K562 (cell line): ENCODE measurements at regions not wholly inside any gene's neighbourhood (a gene's known extent, or its start where the extent isn't known, plus 50 kb on each side); places are given as distances from the start of the nearest gene placed in this dataset.

Experiments used
- ATAC-seq: fragments of 200-7000 bp; cut with Tn5 transposase; 3 replicates; pipeline ENCODE4 v1.9.1; 2020; ENCODE audit warnings: moderate library complexity
- BruUV-seq: library from RNA; stranded (reverse); fragments of 400-500 nt; replicated peaks from 2 replicates; lab custom pipeline; 2021; lab: Mats Ljungman, UMichigan
- CTCF ChIA-PET: fragments of 300-600 bp; formaldehyde crosslinking; extraction: SDS; loops from one replicate; lab custom pipeline; 2021; ENCODE audit warnings: low intra/inter-chr PET ratio; lab: Yijun Ruan, JAX
- POLR2A ChIA-PET: fragments of 300-600, 350-650 bp; sonication (Branson Sonifier 250); formaldehyde crosslinking; extraction: SDS; loops from one replicate; lab custom pipeline; 2021; ENCODE audit warnings: antibody characterized with exemption, inconsistent platforms; lab: Yijun Ruan, JAX
- DNase-seq, 4 experiments: peaks; one replicate each; pipeline versions ENCODE4 v3.0.0 to v3.0.0-alpha.2; 2011 to 2018; ENCODE audit warnings: low spot score in 3 of 4, mixed read lengths in 3 of 4; ENCODE audit errors: extremely low read depth in 1 of 4
- FAIRE-seq: peaks from 2 replicates; lab custom pipeline; 2011; peaks lifted over from hg19 to GRCh38; lab: Jason Lieb, UNC
- H2AFZ ChIP-seq: 2 replicates; pipeline ENCODE4 v1.6.0; 2011; ENCODE audit warnings: low read depth, low read length, control low read depth, inconsistent platforms
- H3K27ac ChIP-seq: fragments of 200-600 bp; 3 replicates; pipeline ENCODE4 v1.8.0; 2011; ENCODE audit warnings: low read depth, mild to moderate bottlenecking, control low read depth, inconsistent platforms, low read length, moderate library complexity, mixed read lengths; ENCODE audit errors: extremely low read depth
- H3K27me3 ChIP-seq, 2 experiments: fragments of 300-600 bp in 1 of 2; 2 replicates in 1 of 2; 3 replicates in 1 of 2; pipeline versions ENCODE4 v1.6.0 to v1.8.0; 2011; ENCODE audit warnings: inconsistent platforms in 2 of 2, low read length in 2 of 2, mild to moderate bottlenecking in 1 of 2, mixed read lengths in 1 of 2, moderate library complexity in 1 of 2; ENCODE audit not compliant: control insufficient read depth in 2 of 2, insufficient read depth in 2 of 2
- H3K36me3 ChIP-seq: fragments of 300-600 bp; 3 replicates; pipeline ENCODE4 v1.8.0; 2011; ENCODE audit warnings: mild to moderate bottlenecking, low read length, inconsistent platforms; ENCODE audit not compliant: control insufficient read depth, insufficient read depth
- H3K4me1 ChIP-seq, 2 experiments: fragments of 200-600 bp in 1 of 2; replicated peaks in 1 of 2; 2 replicates in 1 of 2; 3 replicates in 1 of 2; pipeline versions ENCODE4 v1.5.1 to v1.8.0; 2011; ENCODE audit warnings: inconsistent platforms in 2 of 2, low read length in 2 of 2, mild to moderate bottlenecking in 1 of 2, mixed read lengths in 1 of 2, moderate library complexity in 1 of 2; ENCODE audit not compliant: control insufficient read depth in 2 of 2, insufficient read depth in 2 of 2
- H3K4me2 ChIP-seq: 2 replicates; pipeline ENCODE4 v1.6.1; 2011; ENCODE audit warnings: low read length, control low read depth, inconsistent platforms, mixed read lengths; ENCODE audit not compliant: insufficient read depth
- H3K4me3 ChIP-seq: fragments of 200-600 bp; sonication (generic), shearing (Covaris generic); 2 replicates; pipeline ENCODE4 v1.5.1; 2016; ENCODE audit warnings: control low read depth, inconsistent platforms
- H3K79me2 ChIP-seq: fragments of 200-600 bp; 3 replicates; pipeline ENCODE4 v1.8.0; 2011; ENCODE audit warnings: low read length, inconsistent platforms; ENCODE audit not compliant: control insufficient read depth, insufficient read depth
- H3K9ac ChIP-seq, 2 experiments: 2 replicates each; pipeline versions ENCODE4 v1.6.0 to v1.6.1; 2011; ENCODE audit warnings: low read depth in 2 of 2, low read length in 2 of 2, control low read depth in 1 of 2, inconsistent platforms in 1 of 2, mild to moderate bottlenecking in 1 of 2, mixed read lengths in 1 of 2; ENCODE audit not compliant: insufficient read depth in 1 of 2
- H3K9me1 ChIP-seq: one replicate; pipeline ENCODE4 v1.6.0; 2011; ENCODE audit warnings: inconsistent platforms, mild to moderate bottlenecking, low read length, moderate library complexity; ENCODE audit not compliant: control insufficient read depth, insufficient read depth
- H3K9me3 ChIP-seq: replicated peaks from 2 replicates; pipeline ENCODE4 v1.5.1; 2011; ENCODE audit warnings: low read depth, low read length, inconsistent platforms; ENCODE audit not compliant: control insufficient read depth, insufficient read depth
- H4K20me1 ChIP-seq: replicated peaks from 2 replicates; pipeline ENCODE4 v1.6.1; 2011; ENCODE audit warnings: low read length, inconsistent platforms, mixed read lengths; ENCODE audit not compliant: control insufficient read depth, insufficient read depth
- BCL6 ChIP-seq: fragments of 250-450 bp; sonication (Bioruptor Pico); IDR thresholded peaks from 2 replicates; pipeline ENCODE4 v1.4.0; 2020
- COPS2 ChIP-seq: fragments of 450-650 bp; conservative IDR thresholded peaks from 2 replicates; pipeline ENCODE4 v1.6.1; 2016; ENCODE audit warnings: mild to moderate bottlenecking, moderate library complexity
- RAD51 ChIP-seq: fragments of 450-650 bp; IDR thresholded peaks from 2 replicates; pipeline ENCODE4 v1.7.1; 2016; ENCODE audit warnings: low read depth, mild to moderate bottlenecking, borderline replicate concordance
- TFAM ChIP-seq: fragments of 250-450 bp; sonication (Bioruptor Pico); conservative IDR thresholded peaks from 2 replicates; pipeline ENCODE4 v1.5.0; 2021; ENCODE audit warnings: mild to moderate bottlenecking, moderate library complexity
- WGBS: fragments of 100-300 bp; shearing (Covaris generic); methylation state at CpG from one replicate; pipeline ENCODE4 v1.1.6; 2016; ENCODE audit warnings: low coverage, mixed read lengths; ENCODE audit not compliant: insufficient coverage; ENCODE audit errors: missing lambda C conversion rate; 5-methylcytosine and 5-hydroxymethylcytosine counted together
- in situ Hi-C: fragments of 300-500 bp; cut with MboI; formaldehyde crosslinking; loops from 4 replicates; pipeline ENCODE4 v1.15.0; 2018; ENCODE audit warnings: inconsistent platforms, mixed read lengths
- intact Hi-C: fragments of 100-400 bp; cut with micrococcal nuclease; formaldehyde crosslinking; loops from 2 replicates; pipeline ENCODE4 v1.14.2; 2022
- TF ChIP-seq, protein P1 (sequence below): fragments of 200-600 bp; sonication (generic); IDR thresholded peaks from one replicate; pipeline ENCODE4 v1.6.1; 2012; ENCODE audit warnings: mild to moderate bottlenecking, low read depth, low read length, inconsistent platforms

DNA sequence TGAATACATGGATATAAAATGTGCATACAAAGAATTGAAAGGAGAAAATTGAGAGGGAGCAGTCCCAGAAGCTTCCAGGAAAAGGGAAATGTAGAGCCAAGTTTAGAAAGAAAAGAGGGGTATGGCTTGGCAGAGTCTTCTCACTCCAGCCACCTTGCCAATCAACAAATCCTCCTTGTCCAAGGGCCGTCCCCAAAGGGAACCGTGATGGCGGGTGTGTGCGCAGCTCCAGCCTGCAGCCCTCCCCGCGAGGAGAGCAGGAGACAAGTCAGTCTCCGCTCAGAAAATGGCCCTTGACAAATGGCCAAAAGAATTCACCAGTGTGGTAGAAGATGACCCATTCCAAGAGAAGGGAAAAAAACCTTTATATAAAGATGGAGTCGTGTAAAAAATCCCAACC is 448.3 kb upstream of the POU3F3 start:
- Histone ChIP-seq H2AFZ (no peak overlapping the region), H4K20me1 (no peaks in the 10 kb centered on the region), H3K36me3 (no peaks in the 10 kb centered on the region), H3K27ac (no peak overlapping the region), H3K9me3 (no peaks in the 10 kb centered on the region), H3K4me3 (no peak overlapping the region), H3K27me3 (0 out of 5 replicates have a peak, but pooled peaks cover 0 to 4% of the 10 kb centered on the region in 2 experiments), H3K79me2 (no peaks in the 10 kb centered on the region), H3K9me1 (no peaks in the 10 kb centered on the region), H3K4me1 (no peaks in the 10 kb centered on the region), H3K9ac (no peak overlapping the region), H3K4me2 (no peak overlapping the region)
- no peak for DNase-seq
- CTCF ChIA-PET = no interaction called here
- intact Hi-C loops (no loop called here), in situ Hi-C loops (no loop called here)
- ATAC-seq = no peak
- no TSS peak for BruUV-seq
- FAIRE-seq = no peak
- TF ChIP-seq COPS2 = no peak
- no peak for TF ChIP-seq TFAM (CRISPR knock-in tag)
- 0% methylated on average over 7 of the region's 8 CpGs for WGBS
- POLR2A ChIA-PET = no interaction called here

DNA sequence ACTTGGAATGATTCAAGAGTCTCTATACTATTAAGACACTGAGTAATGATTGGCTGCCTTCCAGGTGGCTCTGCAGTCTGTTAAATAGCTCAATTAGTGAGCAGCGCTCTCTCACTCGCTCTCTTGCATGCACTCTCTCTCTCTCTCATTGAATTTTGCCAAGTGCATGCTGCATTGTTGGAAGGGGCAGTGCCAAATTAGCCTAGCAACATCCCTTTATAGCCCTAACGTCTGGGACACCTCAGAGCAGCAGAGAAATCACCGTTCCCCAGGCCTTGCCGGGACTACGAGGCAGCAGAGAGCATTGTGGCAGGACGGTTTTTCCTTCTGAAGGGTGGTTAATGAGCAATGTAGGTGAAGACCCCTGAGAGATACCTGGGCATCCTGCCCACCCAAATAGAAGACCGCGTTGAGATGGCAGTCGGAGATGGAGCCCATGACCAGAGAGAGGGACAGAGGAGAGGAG is 447.6 kb upstream of the POU3F3 start:
- H3K4me3 ChIP-seq = no peak overlapping the region
- H3K9ac ChIP-seq = no peak overlapping the region
- 0% methylated on average over 10 of the region's 10 CpGs for WGBS
- H3K27ac ChIP-seq = no peak overlapping the region
- POLR2A ChIA-PET = no interaction called here
- in situ Hi-C loops (no loop called here), intact Hi-C loops (no loop called here)
- FAIRE-seq (no peak), ATAC-seq (no peak), DNase-seq (no peak)
- H3K27me3 ChIP-seq = 0 out of 5 replicates have a peak, but pooled peaks cover 0 to 4% of the 10 kb centered on the region in 2 experiments
- H3K4me2 ChIP-seq = no peak overlapping the region
- no peaks in the 10 kb centered on the region for H3K79me2 ChIP-seq
- CTCF ChIA-PET = no interaction called here
- H3K9me3 ChIP-seq = no peaks in the 10 kb centered on the region
- H3K36me3 ChIP-seq = no peaks in the 10 kb centered on the region
- H3K4me1 ChIP-seq = no peaks in the 10 kb centered on the region
- no TSS peak for BruUV-seq
- no peaks in the 10 kb centered on the region for H4K20me1 ChIP-seq
- no peaks in the 10 kb centered on the region for H3K9me1 ChIP-seq
- H2AFZ ChIP-seq = no peak overlapping the region
- TF ChIP-seq BCL6 (CRISPR knock-in tag) (no peak), RAD51 (no peak)
- TF ChIP-seq, protein P1, sequence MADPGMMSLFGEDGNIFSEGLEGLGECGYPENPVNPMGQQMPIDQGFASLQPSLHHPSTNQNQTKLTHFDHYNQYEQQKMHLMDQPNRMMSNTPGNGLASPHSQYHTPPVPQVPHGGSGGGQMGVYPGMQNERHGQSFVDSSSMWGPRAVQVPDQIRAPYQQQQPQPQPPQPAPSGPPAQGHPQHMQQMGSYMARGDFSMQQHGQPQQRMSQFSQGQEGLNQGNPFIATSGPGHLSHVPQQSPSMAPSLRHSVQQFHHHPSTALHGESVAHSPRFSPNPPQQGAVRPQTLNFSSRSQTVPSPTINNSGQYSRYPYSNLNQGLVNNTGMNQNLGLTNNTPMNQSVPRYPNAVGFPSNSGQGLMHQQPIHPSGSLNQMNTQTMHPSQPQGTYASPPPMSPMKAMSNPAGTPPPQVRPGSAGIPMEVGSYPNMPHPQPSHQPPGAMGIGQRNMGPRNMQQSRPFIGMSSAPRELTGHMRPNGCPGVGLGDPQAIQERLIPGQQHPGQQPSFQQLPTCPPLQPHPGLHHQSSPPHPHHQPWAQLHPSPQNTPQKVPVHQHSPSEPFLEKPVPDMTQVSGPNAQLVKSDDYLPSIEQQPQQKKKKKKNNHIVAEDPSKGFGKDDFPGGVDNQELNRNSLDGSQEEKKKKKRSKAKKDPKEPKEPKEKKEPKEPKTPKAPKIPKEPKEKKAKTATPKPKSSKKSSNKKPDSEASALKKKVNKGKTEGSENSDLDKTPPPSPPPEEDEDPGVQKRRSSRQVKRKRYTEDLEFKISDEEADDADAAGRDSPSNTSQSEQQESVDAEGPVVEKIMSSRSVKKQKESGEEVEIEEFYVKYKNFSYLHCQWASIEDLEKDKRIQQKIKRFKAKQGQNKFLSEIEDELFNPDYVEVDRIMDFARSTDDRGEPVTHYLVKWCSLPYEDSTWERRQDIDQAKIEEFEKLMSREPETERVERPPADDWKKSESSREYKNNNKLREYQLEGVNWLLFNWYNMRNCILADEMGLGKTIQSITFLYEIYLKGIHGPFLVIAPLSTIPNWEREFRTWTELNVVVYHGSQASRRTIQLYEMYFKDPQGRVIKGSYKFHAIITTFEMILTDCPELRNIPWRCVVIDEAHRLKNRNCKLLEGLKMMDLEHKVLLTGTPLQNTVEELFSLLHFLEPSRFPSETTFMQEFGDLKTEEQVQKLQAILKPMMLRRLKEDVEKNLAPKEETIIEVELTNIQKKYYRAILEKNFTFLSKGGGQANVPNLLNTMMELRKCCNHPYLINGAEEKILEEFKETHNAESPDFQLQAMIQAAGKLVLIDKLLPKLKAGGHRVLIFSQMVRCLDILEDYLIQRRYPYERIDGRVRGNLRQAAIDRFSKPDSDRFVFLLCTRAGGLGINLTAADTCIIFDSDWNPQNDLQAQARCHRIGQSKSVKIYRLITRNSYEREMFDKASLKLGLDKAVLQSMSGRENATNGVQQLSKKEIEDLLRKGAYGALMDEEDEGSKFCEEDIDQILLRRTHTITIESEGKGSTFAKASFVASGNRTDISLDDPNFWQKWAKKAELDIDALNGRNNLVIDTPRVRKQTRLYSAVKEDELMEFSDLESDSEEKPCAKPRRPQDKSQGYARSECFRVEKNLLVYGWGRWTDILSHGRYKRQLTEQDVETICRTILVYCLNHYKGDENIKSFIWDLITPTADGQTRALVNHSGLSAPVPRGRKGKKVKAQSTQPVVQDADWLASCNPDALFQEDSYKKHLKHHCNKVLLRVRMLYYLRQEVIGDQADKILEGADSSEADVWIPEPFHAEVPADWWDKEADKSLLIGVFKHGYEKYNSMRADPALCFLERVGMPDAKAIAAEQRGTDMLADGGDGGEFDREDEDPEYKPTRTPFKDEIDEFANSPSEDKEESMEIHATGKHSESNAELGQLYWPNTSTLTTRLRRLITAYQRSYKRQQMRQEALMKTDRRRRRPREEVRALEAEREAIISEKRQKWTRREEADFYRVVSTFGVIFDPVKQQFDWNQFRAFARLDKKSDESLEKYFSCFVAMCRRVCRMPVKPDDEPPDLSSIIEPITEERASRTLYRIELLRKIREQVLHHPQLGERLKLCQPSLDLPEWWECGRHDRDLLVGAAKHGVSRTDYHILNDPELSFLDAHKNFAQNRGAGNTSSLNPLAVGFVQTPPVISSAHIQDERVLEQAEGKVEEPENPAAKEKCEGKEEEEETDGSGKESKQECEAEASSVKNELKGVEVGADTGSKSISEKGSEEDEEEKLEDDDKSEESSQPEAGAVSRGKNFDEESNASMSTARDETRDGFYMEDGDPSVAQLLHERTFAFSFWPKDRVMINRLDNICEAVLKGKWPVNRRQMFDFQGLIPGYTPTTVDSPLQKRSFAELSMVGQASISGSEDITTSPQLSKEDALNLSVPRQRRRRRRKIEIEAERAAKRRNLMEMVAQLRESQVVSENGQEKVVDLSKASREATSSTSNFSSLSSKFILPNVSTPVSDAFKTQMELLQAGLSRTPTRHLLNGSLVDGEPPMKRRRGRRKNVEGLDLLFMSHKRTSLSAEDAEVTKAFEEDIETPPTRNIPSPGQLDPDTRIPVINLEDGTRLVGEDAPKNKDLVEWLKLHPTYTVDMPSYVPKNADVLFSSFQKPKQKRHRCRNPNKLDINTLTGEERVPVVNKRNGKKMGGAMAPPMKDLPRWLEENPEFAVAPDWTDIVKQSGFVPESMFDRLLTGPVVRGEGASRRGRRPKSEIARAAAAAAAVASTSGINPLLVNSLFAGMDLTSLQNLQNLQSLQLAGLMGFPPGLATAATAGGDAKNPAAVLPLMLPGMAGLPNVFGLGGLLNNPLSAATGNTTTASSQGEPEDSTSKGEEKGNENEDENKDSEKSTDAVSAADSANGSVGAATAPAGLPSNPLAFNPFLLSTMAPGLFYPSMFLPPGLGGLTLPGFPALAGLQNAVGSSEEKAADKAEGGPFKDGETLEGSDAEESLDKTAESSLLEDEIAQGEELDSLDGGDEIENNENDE = no peak
